Uterus (tissue), 3 donors: ENCODE measurements at regions not wholly inside any gene's neighbourhood (a gene's known extent, or its start where the extent isn't known, plus 50 kb on each side); places are given as distances from the start of the nearest gene placed in this dataset.

Experiments used
- DNase-seq, 2 donors: peaks; one replicate each; pipeline ENCODE4 v3.0.0-alpha.2; 2019 to 2020
- H3K27ac ChIP-seq, 2 donors: fragments of 200-600 bp; sonication (generic); 1 replicate in 1 of 2; 2 replicates in 1 of 2; pipeline ENCODE4 v1.5.1; 2016 to 2018
- H3K27me3 ChIP-seq, 2 donors: fragments of 200-600 bp; sonication (generic); one replicate each; pipeline ENCODE4 v1.5.1; 2018 to 2019; ENCODE audit warnings: control low read depth in 1 of 2
- H3K36me3 ChIP-seq, 2 donors: fragments of 200-600 bp; sonication (generic); one replicate each; pipeline ENCODE4 v1.5.1; 2019; ENCODE audit warnings: control low read depth in 1 of 2
- H3K4me1 ChIP-seq, 2 donors: fragments of 200-600 bp; sonication (generic); one replicate each; pipeline ENCODE4 v1.5.1; 2018 to 2019; ENCODE audit warnings: control low read depth in 1 of 2
- H3K4me3 ChIP-seq, 2 donors: fragments of 200-600 bp; sonication (generic); 1 replicate in 1 of 2; 2 replicates in 1 of 2; pipeline ENCODE4 v1.5.1; 2018 to 2019; ENCODE audit warnings: mild to moderate bottlenecking in 1 of 2
- H3K9me3 ChIP-seq, 2 donors: fragments of 200-600 bp; sonication (generic); one replicate each; pipeline ENCODE4 v1.5.1; 2019; ENCODE audit warnings: control low read depth in 1 of 2
- POLR2A ChIP-seq, 2 donors: fragments of 450-650 bp; IDR thresholded peaks; one replicate each; pipeline ENCODE4 v1.6.1; 2016; ENCODE audit warnings: antibody characterized with exemption in 2 of 2, mild to moderate bottlenecking in 1 of 2, moderate library complexity in 1 of 2
- intact Hi-C: fragments of 100-400 bp; cut with DNase I; formaldehyde crosslinking; loops from one replicate; pipeline ENCODE4 v1.15.1; 2023; ENCODE audit warnings: low total_unique reads
- TF ChIP-seq, protein P1 (sequence below), 4 experiments: fragments of 200-600 bp in 2 of 4; fragments of 450-650 bp in 2 of 4; sonication (generic) in 2 of 4; IDR thresholded peaks; one replicate each; pipeline ENCODE4 v1.5.1; 2016 to 2019; ENCODE audit warnings: antibody characterized with exemption in 4 of 4, mild to moderate bottlenecking in 2 of 4, moderate library complexity in 1 of 4
- donor health status: DM: yes; HTN: yes; CAD: no.

DNA sequence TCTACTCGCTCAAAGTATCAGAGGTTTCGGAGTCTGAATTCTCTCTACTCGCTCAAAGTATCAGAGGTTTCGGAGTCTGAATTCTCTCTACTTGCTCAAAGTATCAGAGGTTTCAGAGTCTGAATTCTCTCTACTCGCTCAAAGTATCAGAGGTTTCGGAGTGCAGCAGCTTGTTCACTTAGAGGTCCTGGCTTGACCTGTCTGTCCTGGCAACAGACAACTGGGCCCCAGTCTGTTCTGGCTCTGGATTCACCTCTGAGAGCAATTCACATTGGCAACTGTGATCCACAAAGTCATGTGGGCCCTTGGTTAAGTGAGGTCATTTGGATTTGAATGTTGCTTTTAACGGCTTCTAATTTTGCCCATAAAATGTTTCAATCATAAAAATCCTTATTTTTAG, 63.9 kb upstream of the ST8SIA6 start:
- no peaks in the 10 kb centered on the region for H3K27me3 ChIP-seq
- H3K9me3 ChIP-seq, result no peaks in the 10 kb centered on the region
- DNase-seq, result no peak
- intact Hi-C loops, result no loop called here
- no peaks in the 10 kb centered on the region for H3K36me3 ChIP-seq
- no peak overlapping the region for H3K4me3 ChIP-seq
- no peak overlapping the region for H3K27ac ChIP-seq
- TF ChIP-seq, protein P1, sequence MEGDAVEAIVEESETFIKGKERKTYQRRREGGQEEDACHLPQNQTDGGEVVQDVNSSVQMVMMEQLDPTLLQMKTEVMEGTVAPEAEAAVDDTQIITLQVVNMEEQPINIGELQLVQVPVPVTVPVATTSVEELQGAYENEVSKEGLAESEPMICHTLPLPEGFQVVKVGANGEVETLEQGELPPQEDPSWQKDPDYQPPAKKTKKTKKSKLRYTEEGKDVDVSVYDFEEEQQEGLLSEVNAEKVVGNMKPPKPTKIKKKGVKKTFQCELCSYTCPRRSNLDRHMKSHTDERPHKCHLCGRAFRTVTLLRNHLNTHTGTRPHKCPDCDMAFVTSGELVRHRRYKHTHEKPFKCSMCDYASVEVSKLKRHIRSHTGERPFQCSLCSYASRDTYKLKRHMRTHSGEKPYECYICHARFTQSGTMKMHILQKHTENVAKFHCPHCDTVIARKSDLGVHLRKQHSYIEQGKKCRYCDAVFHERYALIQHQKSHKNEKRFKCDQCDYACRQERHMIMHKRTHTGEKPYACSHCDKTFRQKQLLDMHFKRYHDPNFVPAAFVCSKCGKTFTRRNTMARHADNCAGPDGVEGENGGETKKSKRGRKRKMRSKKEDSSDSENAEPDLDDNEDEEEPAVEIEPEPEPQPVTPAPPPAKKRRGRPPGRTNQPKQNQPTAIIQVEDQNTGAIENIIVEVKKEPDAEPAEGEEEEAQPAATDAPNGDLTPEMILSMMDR (IDR thresholded peaks at IDR 0.05), result no peak
- TF ChIP-seq POLR2A (IDR thresholded peaks at IDR 0.05), result no peak
- no peaks in the 10 kb centered on the region for H3K4me1 ChIP-seq

DNA sequence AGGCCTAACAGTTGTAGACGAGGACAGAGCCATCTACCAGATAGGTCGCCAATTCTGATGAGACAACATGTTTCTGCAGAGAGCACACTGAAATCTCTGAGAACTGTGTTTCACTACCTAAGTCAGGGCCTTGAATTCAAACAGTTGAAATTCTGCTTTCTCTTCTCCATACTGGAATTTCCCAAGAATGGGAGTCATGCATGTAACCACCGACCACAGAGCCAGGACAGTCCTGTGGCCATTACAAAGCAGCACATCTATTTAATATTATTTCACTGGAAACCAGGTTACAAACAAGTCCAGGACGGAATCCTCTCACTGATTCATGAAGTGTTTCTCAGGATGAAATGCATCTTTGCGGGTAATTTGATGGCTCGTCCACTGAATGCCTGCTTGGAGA, 62.0 kb upstream of the ST8SIA6 start:
- Histone ChIP-seq H3K4me3 (no peak overlapping the region), H3K36me3 (no peaks in the 10 kb centered on the region), H3K9me3 (no peaks in the 10 kb centered on the region), H3K27ac (no peak overlapping the region), H3K27me3 (no peaks in the 10 kb centered on the region), H3K4me1 (no peaks in the 10 kb centered on the region)
- intact Hi-C loops, result no loop called here
- TF ChIP-seq, protein P1 (IDR thresholded peaks at IDR 0.05), result no peak
- TF ChIP-seq POLR2A (IDR thresholded peaks at IDR 0.05), result no peak
- no peak for DNase-seq

DNA sequence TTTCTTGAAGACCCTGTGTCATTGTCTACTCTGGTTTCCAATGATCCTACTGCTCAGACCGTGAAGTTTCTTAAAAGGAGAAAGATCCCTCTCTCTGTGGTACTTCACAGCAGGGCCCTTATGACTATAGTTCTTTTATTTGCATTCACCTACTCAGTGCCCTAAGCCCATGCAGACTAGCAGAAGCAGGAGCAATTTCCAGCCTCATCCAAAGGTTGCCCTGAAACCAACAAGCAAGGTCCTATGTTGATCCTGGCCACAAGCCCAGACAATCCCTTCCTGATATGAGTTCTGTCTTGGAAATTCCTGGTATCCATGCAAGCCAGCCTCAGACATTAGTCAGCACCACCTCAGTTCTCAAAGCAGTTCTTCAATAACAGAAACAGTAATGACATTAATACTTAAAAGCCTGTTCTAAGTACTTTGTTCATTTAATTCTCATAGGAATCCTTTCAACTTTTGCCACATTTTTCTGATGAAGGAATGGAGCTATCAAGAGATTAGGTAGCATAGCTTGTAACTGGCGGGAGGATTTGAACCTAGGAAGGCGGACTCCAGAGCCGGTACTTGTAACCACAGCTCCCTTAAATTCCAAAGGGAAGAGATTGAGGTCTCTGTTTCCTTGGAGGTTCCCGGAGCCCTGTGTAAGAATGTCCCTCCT, 58.1 kb upstream of the ST8SIA6 start:
- H3K27ac ChIP-seq, result no peak overlapping the region
- peak in 1 of 2 donors; percentile 49 for DNase-seq
- H3K36me3 ChIP-seq, result no peaks in the 10 kb centered on the region
- TF ChIP-seq, protein P1 (IDR thresholded peaks at IDR 0.05), result no peak
- TF ChIP-seq POLR2A (IDR thresholded peaks at IDR 0.05), result no peak
- no peaks in the 10 kb centered on the region for H3K4me1 ChIP-seq
- no peaks in the 10 kb centered on the region for H3K9me3 ChIP-seq
- no peak overlapping the region for H3K4me3 ChIP-seq
- intact Hi-C loops, result no loop called here
- no peaks in the 10 kb centered on the region for H3K27me3 ChIP-seq

DNA sequence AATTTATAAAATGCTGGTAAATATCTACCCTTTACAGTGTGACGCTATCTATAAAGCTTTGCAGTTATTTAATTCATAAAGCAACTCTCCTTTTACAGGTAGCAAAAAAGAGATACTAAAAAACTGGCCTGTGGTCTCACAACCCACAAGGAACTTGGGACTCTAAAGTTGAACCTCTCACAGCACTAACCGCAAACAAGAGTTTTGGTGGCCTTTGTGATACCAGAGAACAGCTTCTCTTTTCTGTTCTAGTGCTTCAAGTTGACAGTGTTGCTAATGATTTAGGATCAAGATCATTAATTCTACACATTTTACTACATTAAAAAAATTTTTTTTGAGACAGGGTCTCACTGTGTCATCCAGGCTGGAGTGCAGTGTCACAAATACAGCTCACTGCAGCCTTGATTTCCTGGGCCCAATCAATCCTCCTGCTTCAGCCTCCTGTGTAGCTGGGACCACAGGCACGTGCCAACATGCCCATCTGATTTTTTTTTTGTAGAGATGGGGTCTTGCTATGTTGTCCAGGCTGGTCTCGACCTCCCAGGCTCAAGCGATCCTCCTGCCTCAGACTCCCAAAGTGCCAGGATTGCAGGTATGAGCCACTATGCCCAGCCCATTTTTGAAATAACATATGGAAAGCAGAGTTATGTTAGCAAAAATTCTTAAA, 56.0 kb upstream of the ST8SIA6 start:
- Histone ChIP-seq H3K9me3 (no peaks in the 10 kb centered on the region), H3K36me3 (no peaks in the 10 kb centered on the region), H3K4me1 (no peaks in the 10 kb centered on the region), H3K4me3 (no peak overlapping the region), H3K27ac (no peak overlapping the region), H3K27me3 (no peaks in the 10 kb centered on the region)
- TF ChIP-seq POLR2A (IDR thresholded peaks at IDR 0.05), result no peak
- TF ChIP-seq, protein P1 (IDR thresholded peaks at IDR 0.05), result no peak
- intact Hi-C loops, result no loop called here
- no peak for DNase-seq

DNA sequence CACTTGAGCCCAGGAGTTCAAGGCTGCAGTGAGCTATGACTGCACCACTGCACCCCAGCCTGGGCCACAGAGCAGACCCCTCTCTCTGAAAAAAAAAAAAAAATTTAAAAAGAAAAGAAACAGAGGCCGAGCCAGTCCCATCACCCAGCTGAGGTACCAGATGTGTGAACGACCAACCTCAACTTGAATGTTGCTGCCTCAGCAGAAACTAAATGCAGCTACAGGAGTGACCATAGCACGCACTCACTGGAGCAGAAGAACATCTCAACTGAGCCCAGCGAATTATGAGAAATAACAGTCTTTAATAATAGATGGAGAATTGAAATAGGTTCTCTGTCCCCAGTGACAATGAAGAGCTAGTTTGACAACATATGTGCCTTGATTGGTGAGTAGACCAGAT, 53.1 kb upstream of the ST8SIA6 start:
- intact Hi-C loops, result no loop called here
- no peak overlapping the region for H3K4me3 ChIP-seq
- no peak for DNase-seq
- TF ChIP-seq POLR2A (IDR thresholded peaks at IDR 0.05), result no peak
- TF ChIP-seq, protein P1 (IDR thresholded peaks at IDR 0.05), result no peak
- H3K27me3 ChIP-seq, result no peaks in the 10 kb centered on the region
- no peaks in the 10 kb centered on the region for H3K4me1 ChIP-seq
- H3K9me3 ChIP-seq, result no peaks in the 10 kb centered on the region
- no peaks in the 10 kb centered on the region for H3K36me3 ChIP-seq
- no peak overlapping the region for H3K27ac ChIP-seq
